HepG2 (cell line): ENCODE measurements at regions not wholly inside any gene's neighbourhood (a gene's known extent, or its start where the extent isn't known, plus 50 kb on each side); places are given as distances from the start of the nearest gene placed in this dataset.

ENCODE experiments used
- POLR2AphosphoS5 ChIP-seq: IDR thresholded peaks from 2 replicates; pipeline ENCODE4 v1.6.1; 2012; ENCODE audit warnings: low read depth, low read length
- TAF1 ChIP-seq: sonication (generic); formaldehyde crosslinking; IDR thresholded peaks from 2 replicates; pipeline ENCODE4 v1.4.0; 2020; ENCODE audit warnings: missing genetic modification reagents
- TF ChIP-seq, protein P1 (sequence below), 2 experiments: sonication (generic) in 1 of 2; formaldehyde crosslinking in 1 of 2; IDR thresholded peaks; 2 replicates each; pipeline versions ENCODE4 v1.4.0 to v1.6.1; 2018 to 2020; ENCODE audit warnings: missing genetic modification reagents in 2 of 2, borderline replicate concordance in 1 of 2, low read depth in 1 of 2, mild to moderate bottlenecking in 1 of 2, missing biosample characterization in 1 of 2

DNA sequence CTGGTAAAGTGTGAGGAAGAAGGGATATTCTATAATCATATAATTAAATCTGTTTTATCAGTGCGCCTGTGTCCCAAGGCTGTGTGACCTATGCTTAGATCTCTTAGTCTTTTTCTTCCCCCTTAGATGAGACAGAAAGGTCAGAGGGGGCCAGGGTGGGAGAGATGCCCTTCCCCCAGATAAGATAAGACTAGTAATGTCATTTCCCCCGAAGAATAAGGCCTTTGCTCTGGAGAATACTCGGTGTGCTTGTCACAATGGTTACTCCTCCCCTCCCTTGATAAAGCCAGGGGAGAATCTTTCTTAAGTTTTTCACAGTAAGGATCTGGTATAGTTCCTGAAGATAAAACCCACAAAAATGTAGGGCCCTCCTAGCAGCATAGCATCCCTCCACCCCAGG, 1041.8 kb downstream of the SORCS3 start:
- TF ChIP-seq, protein P1, sequence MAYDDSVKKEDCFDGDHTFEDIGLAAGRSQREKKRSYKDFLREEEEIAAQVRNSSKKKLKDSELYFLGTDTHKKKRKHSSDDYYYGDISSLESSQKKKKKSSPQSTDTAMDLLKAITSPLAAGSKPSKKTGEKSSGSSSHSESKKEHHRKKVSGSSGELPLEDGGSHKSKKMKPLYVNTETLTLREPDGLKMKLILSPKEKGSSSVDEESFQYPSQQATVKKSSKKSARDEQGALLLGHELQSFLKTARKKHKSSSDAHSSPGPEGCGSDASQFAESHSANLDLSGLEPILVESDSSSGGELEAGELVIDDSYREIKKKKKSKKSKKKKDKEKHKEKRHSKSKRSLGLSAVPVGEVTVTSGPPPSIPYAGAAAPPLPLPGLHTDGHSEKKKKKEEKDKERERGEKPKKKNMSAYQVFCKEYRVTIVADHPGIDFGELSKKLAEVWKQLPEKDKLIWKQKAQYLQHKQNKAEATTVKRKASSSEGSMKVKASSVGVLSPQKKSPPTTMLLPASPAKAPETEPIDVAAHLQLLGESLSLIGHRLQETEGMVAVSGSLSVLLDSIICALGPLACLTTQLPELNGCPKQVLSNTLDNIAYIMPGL (CRISPR knock-in tag; IDR thresholded peaks at IDR 0.05; ENCODE audit: borderline replicate concordance in 1 of 2, low read depth in 1 of 2) = no peak
- TF ChIP-seq POLR2AphosphoS5 (no peak), TAF1 (CRISPR knock-in tag) (no peak)
